ENCODE measurements at regions not wholly inside any gene's neighbourhood (a gene's known extent, or its start where the extent isn't known, plus 50 kb on each side); places are given as distances from the start of the nearest gene placed in this dataset.
A peak's percentile ranks its signal among the peaks of the same experiment; 100 is the strongest.
"Not testable (repeated sequence)": the region's sequence is repeated elsewhere in the genome, so short reads cannot be mapped to it uniquely, and the experiment has no call there.

DNA sequence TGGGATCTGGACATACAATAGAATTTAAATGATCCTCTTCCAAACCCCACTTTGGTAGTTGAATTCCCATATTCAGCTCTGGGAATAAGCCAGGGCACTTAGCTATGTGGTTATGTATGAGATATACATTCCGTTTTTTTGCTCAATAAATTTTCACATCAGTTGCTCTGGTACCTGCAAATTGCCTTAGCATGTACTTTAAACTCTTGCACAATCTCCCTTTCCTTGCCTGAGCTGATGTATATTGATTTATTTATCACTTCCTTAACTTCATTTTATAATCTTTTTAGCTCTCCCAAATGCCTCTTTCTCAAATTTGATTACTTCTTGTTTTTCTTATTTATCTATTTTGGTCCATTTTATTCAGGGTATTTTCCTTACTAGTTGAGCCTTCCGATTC is 90.1 kb upstream of the AGA start:
- no peaks in the 10 kb centered on the region for H3K79me1 ChIP-seq (ENCODE audit: low read length)
- H3K14ac ChIP-seq (ENCODE audit: low read length), result no peak overlapping the region
- H3K9ac ChIP-seq (ENCODE audit: low read length), result no peak overlapping the region
- H2AK5ac ChIP-seq (ENCODE audit: low read length), result no peak overlapping the region
- no peaks in the 10 kb centered on the region for H3K4me1 ChIP-seq (ENCODE audit: control insufficient read depth in 1 of 2, insufficient read depth in 2 of 2, low read length in 2 of 2)
- no peak for DNase-seq
- H2BK5ac ChIP-seq (ENCODE audit: low read depth, low read length, poor library complexity), result no peak overlapping the region
- H4K12ac ChIP-seq (ENCODE audit: low read depth, low read length), result no peak overlapping the region
- H3K18ac ChIP-seq (ENCODE audit: low read length), result no peak overlapping the region
- no peaks in the 10 kb centered on the region for H3K36me3 ChIP-seq (ENCODE audit: control insufficient read depth in 1 of 2, insufficient read depth in 2 of 2, low read length in 2 of 2)
- no peak overlapping the region for H3K4me3 ChIP-seq (ENCODE audit: low read depth, low read length)
- no CpG with 5 or more reads among the region's 2 CpGs for WGBS (ENCODE audit: extremely low coverage, insufficient coverage, insufficient read length)
- no peak overlapping the region for H4K8ac ChIP-seq (ENCODE audit: low read depth, low read length)
- no peak overlapping the region for H3K23ac ChIP-seq (ENCODE audit: low read length)
- no peak overlapping the region for H2BK120ac ChIP-seq (ENCODE audit: insufficient read depth, low read length, poor library complexity)
- H3K4ac ChIP-seq (ENCODE audit: low read depth, low read length), result no peak overlapping the region
- H2AFZ ChIP-seq (ENCODE audit: insufficient read depth, low read length, poor library complexity), result no peak overlapping the region
- no peaks in the 10 kb centered on the region for H3K9me3 ChIP-seq (ENCODE audit: insufficient read depth, low read depth, low read length)
- no peak overlapping the region for H3K27ac ChIP-seq (ENCODE audit: low read depth, low read length)
- H2BK12ac ChIP-seq (ENCODE audit: low read length), result no peak overlapping the region
- no peak overlapping the region for H4K91ac ChIP-seq (ENCODE audit: low read depth, low read length)
- H3K79me2 ChIP-seq (ENCODE audit: control insufficient read depth, insufficient read depth, low read length, poor library complexity), result no peaks in the 10 kb centered on the region
- H3K4me2 ChIP-seq (ENCODE audit: low read length), result no peak overlapping the region
- H3K27me3 ChIP-seq (ENCODE audit: insufficient read depth, low read length), result no peaks in the 10 kb centered on the region

GRCh38 chr4:177534841-177535240 is 92.6 kb upstream of the AGA start:
- H4K91ac ChIP-seq (ENCODE audit: low read depth, low read length); H3K36me3 ChIP-seq (ENCODE audit: control insufficient read depth in 1 of 2, insufficient read depth in 2 of 2, low read length in 2 of 2); H4K12ac ChIP-seq (ENCODE audit: low read depth, low read length); H3K4ac ChIP-seq (ENCODE audit: low read depth, low read length); H3K9ac ChIP-seq (ENCODE audit: low read length); H3K4me2 ChIP-seq (ENCODE audit: low read length); H3K79me2 ChIP-seq (ENCODE audit: control insufficient read depth, insufficient read depth, low read length, poor library complexity); H3K9me3 ChIP-seq (ENCODE audit: insufficient read depth, low read depth, low read length); H2BK12ac ChIP-seq (ENCODE audit: low read length); H3K4me3 ChIP-seq (ENCODE audit: low read depth, low read length); H2AK5ac ChIP-seq (ENCODE audit: low read length); H2BK5ac ChIP-seq (ENCODE audit: low read depth, low read length, poor library complexity); H3K23ac ChIP-seq (ENCODE audit: low read length); H2AFZ ChIP-seq (ENCODE audit: insufficient read depth, low read length, poor library complexity); H3K14ac ChIP-seq (ENCODE audit: low read length); H2BK120ac ChIP-seq (ENCODE audit: insufficient read depth, low read length, poor library complexity); H3K27ac ChIP-seq (ENCODE audit: low read depth, low read length); H3K4me1 ChIP-seq (ENCODE audit: control insufficient read depth in 1 of 2, insufficient read depth in 2 of 2, low read length in 2 of 2); H3K18ac ChIP-seq (ENCODE audit: low read length); H4K8ac ChIP-seq (ENCODE audit: low read depth, low read length); H3K27me3 ChIP-seq (ENCODE audit: insufficient read depth, low read length); H3K79me1 ChIP-seq (ENCODE audit: low read length): not testable (repeated sequence)
- peak in 1 of 2 donors; percentile 38 for DNase-seq
- WGBS (ENCODE audit: extremely low coverage, insufficient coverage, insufficient read length), result no CpG with 5 or more reads among the region's 3 CpGs

DNA sequence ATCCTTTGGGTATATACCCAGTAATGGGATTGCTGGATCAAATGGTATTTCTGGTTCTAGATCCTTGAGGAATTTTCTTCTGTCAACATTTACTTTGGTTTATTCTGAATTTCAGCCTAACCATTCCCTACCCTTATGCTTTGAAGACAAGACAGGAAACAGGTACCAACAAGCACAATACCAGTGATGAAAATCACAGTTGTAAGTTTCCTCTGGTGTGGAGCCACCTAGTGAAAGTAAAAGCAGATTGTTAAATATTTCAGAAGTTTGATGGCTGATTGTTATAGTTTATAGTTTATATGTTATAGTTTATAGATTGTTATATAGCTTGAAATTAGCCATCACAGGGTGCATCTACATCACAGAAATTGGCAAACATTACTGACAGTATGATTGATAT is 104.5 kb upstream of the AGA start:
- Histone ChIP-seq H3K27ac (ENCODE audit: low read depth, low read length) (no peak overlapping the region), H4K91ac (ENCODE audit: low read depth, low read length) (no peak overlapping the region), H2AFZ (ENCODE audit: insufficient read depth, low read length, poor library complexity) (no peak overlapping the region), H3K9ac (ENCODE audit: low read length) (no peak overlapping the region), H3K27me3 (ENCODE audit: insufficient read depth, low read length) (no peaks in the 10 kb centered on the region), H3K23ac (ENCODE audit: low read length) (no peak overlapping the region), H4K8ac (ENCODE audit: low read depth, low read length) (no peak overlapping the region), H2BK5ac (ENCODE audit: low read depth, low read length, poor library complexity) (no peak overlapping the region), H3K4me1 (ENCODE audit: control insufficient read depth in 1 of 2, insufficient read depth in 2 of 2, low read length in 2 of 2) (no peaks in the 10 kb centered on the region), H3K18ac (ENCODE audit: low read length) (no peak overlapping the region), H3K36me3 (ENCODE audit: control insufficient read depth in 1 of 2, insufficient read depth in 2 of 2, low read length in 2 of 2) (no peaks in the 10 kb centered on the region), H2AK5ac (ENCODE audit: low read length) (no peak overlapping the region), H3K9me3 (ENCODE audit: insufficient read depth, low read depth, low read length) (no peaks in the 10 kb centered on the region), H2BK120ac (ENCODE audit: insufficient read depth, low read length, poor library complexity) (no peak overlapping the region), H3K4me2 (ENCODE audit: low read length) (no peak overlapping the region), H3K79me2 (ENCODE audit: control insufficient read depth, insufficient read depth, low read length, poor library complexity) (no peaks in the 10 kb centered on the region), H4K12ac (ENCODE audit: low read depth, low read length) (no peak overlapping the region), H3K14ac (ENCODE audit: low read length) (no peak overlapping the region), H2BK12ac (ENCODE audit: low read length) (no peak overlapping the region), H3K79me1 (ENCODE audit: low read length) (no peaks in the 10 kb centered on the region), H3K4ac (ENCODE audit: low read depth, low read length) (no peak overlapping the region), H3K4me3 (ENCODE audit: low read depth, low read length) (no peak overlapping the region)
- DNase-seq, result peak in 1 of 2 donors; percentile 12

- Histone ChIP-seq H2BK12ac (ENCODE audit: low read length) (no peak overlapping the region), H3K9me3 (ENCODE audit: insufficient read depth, low read depth, low read length) (no peaks in the 10 kb centered on the region), H3K79me1 (ENCODE audit: low read length) (no peaks in the 10 kb centered on the region), H3K4me2 (ENCODE audit: low read length) (no peak overlapping the region), H3K4me1 (ENCODE audit: control insufficient read depth in 1 of 2, insufficient read depth in 2 of 2, low read length in 2 of 2) (no peaks in the 10 kb centered on the region), H4K91ac (ENCODE audit: low read depth, low read length) (no peak overlapping the region), H3K14ac (ENCODE audit: low read length) (no peak overlapping the region), H3K27ac (ENCODE audit: low read depth, low read length) (no peak overlapping the region), H2AFZ (ENCODE audit: insufficient read depth, low read length, poor library complexity) (no peak overlapping the region), H3K27me3 (ENCODE audit: insufficient read depth, low read length) (no peaks in the 10 kb centered on the region), H4K8ac (ENCODE audit: low read depth, low read length) (no peak overlapping the region), H3K18ac (ENCODE audit: low read length) (no peak overlapping the region), H3K4ac (ENCODE audit: low read depth, low read length) (no peak overlapping the region), H3K4me3 (ENCODE audit: low read depth, low read length) (no peak overlapping the region), H4K12ac (ENCODE audit: low read depth, low read length) (no peak overlapping the region), H2BK120ac (ENCODE audit: insufficient read depth, low read length, poor library complexity) (no peak overlapping the region), H3K23ac (ENCODE audit: low read length) (no peak overlapping the region), H3K79me2 (ENCODE audit: control insufficient read depth, insufficient read depth, low read length, poor library complexity) (no peaks in the 10 kb centered on the region), H3K36me3 (ENCODE audit: control insufficient read depth in 1 of 2, insufficient read depth in 2 of 2, low read length in 2 of 2) (no peaks in the 10 kb centered on the region), H2BK5ac (ENCODE audit: low read depth, low read length, poor library complexity) (no peak overlapping the region), H2AK5ac (ENCODE audit: low read length) (no peak overlapping the region), H3K9ac (ENCODE audit: low read length) (no peak overlapping the region)
- no CpG with 5 or more reads among the region's 1 CpG for WGBS (ENCODE audit: extremely low coverage, insufficient coverage, insufficient read length)
- no peak for DNase-seq
These were observed 105.7 kb upstream of the AGA start for GRCh38 chr4:177547985-177548384.
